Smooth muscle cell (in vitro differentiated cells): ENCODE measurements at regions not wholly inside any gene's neighbourhood (a gene's known extent, or its start where the extent isn't known, plus 50 kb on each side); places are given as distances from the start of the nearest gene placed in this dataset.

Experiments used
- DNase-seq: peaks from one replicate; lab custom pipeline; 2025; ENCODE audit not compliant: unreplicated experiment; lab: John Stamatoyannopoulos, UW
- H2AFZ ChIP-seq: fragments of 200-600 bp; sonication (generic); 2 replicates; pipeline ENCODE4 v1.6.0; 2016; ENCODE audit warnings: antibody characterized with exemption, low read depth, mild to moderate bottlenecking
- H3F3A ChIP-seq: fragments of 200-600 bp; sonication (generic); 2 replicates; pipeline ENCODE4 v1.6.0; 2017; ENCODE audit warnings: antibody characterized with exemption, low read depth
- H3K27ac ChIP-seq: fragments of 200-600 bp; sonication (generic); 2 replicates; pipeline ENCODE4 v1.5.1; 2016; ENCODE audit warnings: low read depth, mild to moderate bottlenecking
- H3K27me3 ChIP-seq: fragments of 200-600 bp; sonication (generic); 2 replicates; pipeline ENCODE4 v1.6.1; 2016; ENCODE audit warnings: low read depth, mild to moderate bottlenecking
- H3K36me3 ChIP-seq: fragments of 200-600 bp; sonication (generic); 2 replicates; pipeline ENCODE4 v1.5.1; 2016; ENCODE audit warnings: low read depth
- H3K4me1 ChIP-seq: fragments of 200-600 bp; sonication (generic); 2 replicates; pipeline ENCODE4 v1.5.1; 2016; ENCODE audit warnings: low read depth
- H3K4me2 ChIP-seq: fragments of 200-600 bp; sonication (generic); 2 replicates; pipeline ENCODE4 v1.6.0; 2016; ENCODE audit warnings: mild to moderate bottlenecking
- H3K4me3 ChIP-seq: fragments of 200-600 bp; sonication (generic); 2 replicates; pipeline ENCODE4 v1.5.1; 2016; ENCODE audit warnings: mild to moderate bottlenecking
- H3K79me2 ChIP-seq: fragments of 200-600 bp; sonication (generic); 2 replicates; pipeline ENCODE4 v1.6.0; 2016; ENCODE audit warnings: low read depth, mild to moderate bottlenecking
- H3K9ac ChIP-seq: fragments of 200-600 bp; sonication (generic); 2 replicates; pipeline ENCODE4 v1.6.0; 2016; ENCODE audit warnings: low read depth
- H3K9me3 ChIP-seq: fragments of 200-600 bp; sonication (generic); replicated peaks from 2 replicates; pipeline ENCODE4 v1.5.1; 2016; ENCODE audit warnings: low read depth
- H4K20me1 ChIP-seq: fragments of 200-600 bp; sonication (generic); 2 replicates; pipeline ENCODE4 v1.6.0; 2016; ENCODE audit warnings: low read depth
- WGBS: methylation state at CpG from one replicate; pipeline ENCODE4 v1.1.7; 2016; ENCODE audit warnings: low lambda C conversion rate; 5-methylcytosine and 5-hydroxymethylcytosine counted together
- TF ChIP-seq, protein P1 (sequence below): fragments of 200-600 bp; sonication (generic); IDR thresholded peaks from 2 replicates; pipeline ENCODE4 v1.5.1; 2017; ENCODE audit warnings: borderline replicate concordance, mild to moderate bottlenecking, antibody characterized with exemption; ENCODE audit not compliant: insufficient read depth, poor library complexity, severe bottlenecking

- H3K79me2 ChIP-seq: no peaks in the 10 kb centered on the region
- WGBS: 92% methylated on average over 1 of the region's 1 CpG
- H3K9ac ChIP-seq: no peak overlapping the region
- TF ChIP-seq, protein P1, sequence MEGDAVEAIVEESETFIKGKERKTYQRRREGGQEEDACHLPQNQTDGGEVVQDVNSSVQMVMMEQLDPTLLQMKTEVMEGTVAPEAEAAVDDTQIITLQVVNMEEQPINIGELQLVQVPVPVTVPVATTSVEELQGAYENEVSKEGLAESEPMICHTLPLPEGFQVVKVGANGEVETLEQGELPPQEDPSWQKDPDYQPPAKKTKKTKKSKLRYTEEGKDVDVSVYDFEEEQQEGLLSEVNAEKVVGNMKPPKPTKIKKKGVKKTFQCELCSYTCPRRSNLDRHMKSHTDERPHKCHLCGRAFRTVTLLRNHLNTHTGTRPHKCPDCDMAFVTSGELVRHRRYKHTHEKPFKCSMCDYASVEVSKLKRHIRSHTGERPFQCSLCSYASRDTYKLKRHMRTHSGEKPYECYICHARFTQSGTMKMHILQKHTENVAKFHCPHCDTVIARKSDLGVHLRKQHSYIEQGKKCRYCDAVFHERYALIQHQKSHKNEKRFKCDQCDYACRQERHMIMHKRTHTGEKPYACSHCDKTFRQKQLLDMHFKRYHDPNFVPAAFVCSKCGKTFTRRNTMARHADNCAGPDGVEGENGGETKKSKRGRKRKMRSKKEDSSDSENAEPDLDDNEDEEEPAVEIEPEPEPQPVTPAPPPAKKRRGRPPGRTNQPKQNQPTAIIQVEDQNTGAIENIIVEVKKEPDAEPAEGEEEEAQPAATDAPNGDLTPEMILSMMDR: no peak
- no peaks in the 10 kb centered on the region for H3K36me3 ChIP-seq
- H2AFZ ChIP-seq: no peak overlapping the region
- peaks cover 20% of the 10 kb centered on the region for H3K4me1 ChIP-seq
- no peaks in the 10 kb centered on the region for H3K9me3 ChIP-seq
- H3F3A ChIP-seq: no peaks in the 10 kb centered on the region
- no peaks in the 10 kb centered on the region for H4K20me1 ChIP-seq
- no peak for DNase-seq
- H3K4me2 ChIP-seq: no peak overlapping the region
- no peaks in the 10 kb centered on the region for H3K27me3 ChIP-seq
- H3K27ac ChIP-seq: no peak overlapping the region
- H3K4me3 ChIP-seq: no peak overlapping the region
Measured at GRCh38 chr4:138894709-138895108, 120.9 kb upstream of the NOCT start.

DNA sequence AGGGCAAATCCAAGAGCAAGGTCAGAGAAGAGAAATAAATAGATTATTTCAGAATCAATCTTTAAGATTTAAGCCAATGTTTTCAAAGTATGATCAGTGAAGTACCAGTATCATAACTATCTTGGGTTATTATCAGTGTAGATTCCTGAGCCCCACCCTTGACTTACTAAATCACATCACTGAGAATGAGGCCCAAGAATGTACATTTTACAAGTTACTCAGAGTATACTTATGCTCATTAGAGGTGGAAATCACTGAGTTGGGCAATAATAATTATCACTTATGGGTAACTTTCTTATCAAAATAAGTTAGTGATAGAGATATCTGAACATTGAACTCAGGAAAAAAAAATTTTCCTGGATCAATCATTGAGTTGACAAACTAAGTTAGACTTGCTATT lies 121.6 kb upstream of the NOCT start:
- H3K4me2 ChIP-seq: no peak overlapping the region
- TF ChIP-seq, protein P1: no peak
- H3K79me2 ChIP-seq: no peaks in the 10 kb centered on the region
- no peaks in the 10 kb centered on the region for H3K36me3 ChIP-seq
- no peaks in the 10 kb centered on the region for H3K27me3 ChIP-seq
- no peak overlapping the region for H3K27ac ChIP-seq
- H4K20me1 ChIP-seq: no peaks in the 10 kb centered on the region
- H2AFZ ChIP-seq: no peak overlapping the region
- peaks cover 20% of the 10 kb centered on the region for H3K4me1 ChIP-seq
- H3F3A ChIP-seq: no peaks in the 10 kb centered on the region
- H3K4me3 ChIP-seq: no peak overlapping the region
- no peak overlapping the region for H3K9ac ChIP-seq
- no peaks in the 10 kb centered on the region for H3K9me3 ChIP-seq
- no peak for DNase-seq

- Histone ChIP-seq H3F3A (no peaks in the 10 kb centered on the region), H2AFZ (no peak overlapping the region), H3K27me3 (no peaks in the 10 kb centered on the region), H3K27ac (no peak overlapping the region), H3K9ac (no peak overlapping the region), H3K36me3 (no peaks in the 10 kb centered on the region), H3K4me2 (no peak overlapping the region), H3K4me1 (peaks cover 20% of the 10 kb centered on the region), H3K79me2 (no peaks in the 10 kb centered on the region), H3K4me3 (no peak overlapping the region), H3K9me3 (no peaks in the 10 kb centered on the region), H4K20me1 (no peaks in the 10 kb centered on the region)
- TF ChIP-seq, protein P1: no peak
- WGBS: 93% methylated on average over 13 of the region's 13 CpGs
- DNase-seq: no peak
Measured at GRCh38 chr4:138892483-138893407, 122.8 kb upstream of the NOCT start.

DNA sequence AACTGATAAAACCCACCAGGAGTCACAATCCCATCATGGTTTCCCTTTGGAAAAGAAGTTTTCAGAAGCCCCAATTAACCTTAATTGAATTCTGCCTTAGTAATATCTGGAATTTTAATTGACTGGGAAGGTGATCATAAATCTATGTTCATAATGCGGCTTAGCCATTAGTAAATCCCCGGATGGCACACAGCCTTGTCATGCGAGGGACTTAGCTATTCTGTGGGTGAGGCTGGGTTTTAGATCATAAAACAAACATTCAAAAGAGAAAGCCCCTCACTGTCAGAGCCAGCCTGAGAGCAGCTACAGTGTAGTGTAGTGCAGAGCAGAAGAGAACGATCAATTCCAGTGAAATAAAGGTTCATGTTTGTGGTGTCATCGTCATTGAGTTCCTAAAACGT lies 124.0 kb upstream of the NOCT start:
- TF ChIP-seq, protein P1: no peak
- no peaks in the 10 kb centered on the region for H3K36me3 ChIP-seq
- no peaks in the 10 kb centered on the region for H3F3A ChIP-seq
- H3K4me2 ChIP-seq: peak overlapping the region; percentile 32
- H3K4me1 ChIP-seq: peaks cover 20% of the 10 kb centered on the region
- no peaks in the 10 kb centered on the region for H3K79me2 ChIP-seq
- WGBS: 52% methylated on average over 6 of the region's 6 CpGs
- H3K27me3 ChIP-seq: no peaks in the 10 kb centered on the region
- no peak overlapping the region for H3K4me3 ChIP-seq
- H2AFZ ChIP-seq: no peak overlapping the region
- no peaks in the 10 kb centered on the region for H4K20me1 ChIP-seq
- H3K9ac ChIP-seq: no peak overlapping the region
- peak overlapping the region; percentile 43 for H3K27ac ChIP-seq
- DNase-seq: no peak
- no peaks in the 10 kb centered on the region for H3K9me3 ChIP-seq
